ENCODE measurements at regions not wholly inside any gene's neighbourhood (a gene's known extent, or its start where the extent isn't known, plus 50 kb on each side); places are given as distances from the start of the nearest gene placed in this dataset.

- peaks cover 0 to 5% (median 2%) of the 10 kb centered on the region in 7 donors for H3K9me3 Mint-ChIP-seq
Observed at GRCh38 chr5:167871091-167871490, 420.4 kb upstream of the WWC1 start.

GRCh38 chr5:167872791-167873190 is 418.7 kb upstream of the WWC1 start:
- Histone ChIP-seq H3K36me3 (replicated peaks in 1 of 2; ENCODE audit: control insufficient read depth in 1 of 2, insufficient read depth in 2 of 2, low read length in 2 of 2) (no peaks in the 10 kb centered on the region), H3K4me3 (replicated peaks in 1 of 3; ENCODE audit: low read depth in 2 of 3, low read length in 3 of 3) (no peak overlapping the region), H3K4me2 (replicated peaks; ENCODE audit: extremely low read depth, low read length, poor library complexity, severe bottlenecking) (no peak overlapping the region), H3K4me1 (ENCODE audit: control insufficient read depth in 1 of 2, insufficient read depth in 2 of 2, low read length in 2 of 2) (no peaks in the 10 kb centered on the region), H3K79me2 (ENCODE audit: insufficient read depth, low read length) (no peaks in the 10 kb centered on the region), H4K20me1 (ENCODE audit: insufficient read depth, low read length) (no peaks in the 10 kb centered on the region), H2AFZ (ENCODE audit: insufficient read depth, low read depth, low read length, poor library complexity, severe bottlenecking) (no peak overlapping the region), H3K9ac (ENCODE audit: insufficient read depth, low read length, poor library complexity, severe bottlenecking) (no peak overlapping the region), H3K27ac (ENCODE audit: low read depth in 1 of 2, low read length in 2 of 2) (no peak overlapping the region), H3K27me3 (ENCODE audit: control insufficient read depth in 2 of 2, insufficient read depth in 2 of 2, low read length in 2 of 2) (no peaks in the 10 kb centered on the region), H3K9me3 (replicated peaks in 1 of 2; ENCODE audit: control insufficient read depth in 1 of 2, insufficient read depth in 1 of 2, low read length in 2 of 2) (no peaks in the 10 kb centered on the region)
- Mint-ChIP-seq H3K27me3 (ENCODE audit: low read depth in 3 of 3) (peaks cover 1 to 5% (median 4%) of the 10 kb centered on the region in 3 donors), H3K9me3 (peaks cover 0 to 5% (median 2%) of the 10 kb centered on the region in 7 donors), H3K36me3 (no peaks in the 10 kb centered on the region), H3K4me3 (no peak overlapping the region), H3K4me1 (no peaks in the 10 kb centered on the region), H3K27ac (no peak overlapping the region)
- TF ChIP-seq CTCF (IDR thresholded peaks at IDR 0.05) = no peak
- DNase-seq = no peak
- no CpG with 5 or more reads among the region's 2 CpGs for WGBS (ENCODE audit: insufficient coverage)
- intact Hi-C loops (cut with micrococcal nuclease) = no loop called here

More at GRCh38 chr5:167871091-167871490, 420.4 kb upstream of the WWC1 start:
- Histone ChIP-seq H4K20me1 (ENCODE audit: insufficient read depth, low read length) (no peaks in the 10 kb centered on the region), H3K27me3 (ENCODE audit: control insufficient read depth in 2 of 2, insufficient read depth in 2 of 2, low read length in 2 of 2) (no peaks in the 10 kb centered on the region), H3K9me3 (replicated peaks in 1 of 2; ENCODE audit: control insufficient read depth in 1 of 2, insufficient read depth in 1 of 2, low read length in 2 of 2) (no peaks in the 10 kb centered on the region), H3K9ac (ENCODE audit: insufficient read depth, low read length, poor library complexity, severe bottlenecking) (no peak overlapping the region), H3K4me1 (ENCODE audit: control insufficient read depth in 1 of 2, insufficient read depth in 2 of 2, low read length in 2 of 2) (no peaks in the 10 kb centered on the region), H3K4me2 (replicated peaks; ENCODE audit: extremely low read depth, low read length, poor library complexity, severe bottlenecking) (no peak overlapping the region), H3K36me3 (replicated peaks in 1 of 2; ENCODE audit: control insufficient read depth in 1 of 2, insufficient read depth in 2 of 2, low read length in 2 of 2) (no peaks in the 10 kb centered on the region), H3K4me3 (replicated peaks in 1 of 3; ENCODE audit: low read depth in 2 of 3, low read length in 3 of 3) (no peak overlapping the region), H3K27ac (ENCODE audit: low read depth in 1 of 2, low read length in 2 of 2) (no peak overlapping the region), H3K79me2 (ENCODE audit: insufficient read depth, low read length) (no peaks in the 10 kb centered on the region), H2AFZ (ENCODE audit: insufficient read depth, low read depth, low read length, poor library complexity, severe bottlenecking) (no peak overlapping the region)
- Mint-ChIP-seq H3K4me3 (no peak overlapping the region), H3K36me3 (no peaks in the 10 kb centered on the region), H3K27ac (no peak overlapping the region), H3K27me3 (ENCODE audit: low read depth in 3 of 3) (peaks cover 0 to 5% (median 2%) of the 10 kb centered on the region in 3 donors), H3K4me1 (no peaks in the 10 kb centered on the region)
- no peak for DNase-seq
- intact Hi-C loops (cut with micrococcal nuclease) = no loop called here
- TF ChIP-seq CTCF (IDR thresholded peaks at IDR 0.05) = no peak
- 86% methylated on average over 1 of the region's 2 CpGs for WGBS (ENCODE audit: insufficient coverage)

Measured in CD14-positive monocyte (primary cell).